PC-9 (cell line): ENCODE measurements at regions not wholly inside any gene's neighbourhood (a gene's known extent, or its start where the extent isn't known, plus 50 kb on each side); places are given as distances from the start of the nearest gene placed in this dataset.

Experiments used
- CTCF ChIP-seq: fragments of 200-600 bp; sonication (generic); conservative IDR thresholded peaks from 2 replicates; pipeline ENCODE4 v1.6.1; 2017; ENCODE audit warnings: mixed run types, antibody characterized with exemption, mild to moderate bottlenecking, moderate library complexity
- EZH2 ChIP-seq: fragments of 200-600 bp; sonication (generic); IDR thresholded peaks from 2 replicates; pipeline ENCODE4 v1.8.0; 2017; ENCODE audit warnings: antibody characterized with exemption, low read depth

DNA sequence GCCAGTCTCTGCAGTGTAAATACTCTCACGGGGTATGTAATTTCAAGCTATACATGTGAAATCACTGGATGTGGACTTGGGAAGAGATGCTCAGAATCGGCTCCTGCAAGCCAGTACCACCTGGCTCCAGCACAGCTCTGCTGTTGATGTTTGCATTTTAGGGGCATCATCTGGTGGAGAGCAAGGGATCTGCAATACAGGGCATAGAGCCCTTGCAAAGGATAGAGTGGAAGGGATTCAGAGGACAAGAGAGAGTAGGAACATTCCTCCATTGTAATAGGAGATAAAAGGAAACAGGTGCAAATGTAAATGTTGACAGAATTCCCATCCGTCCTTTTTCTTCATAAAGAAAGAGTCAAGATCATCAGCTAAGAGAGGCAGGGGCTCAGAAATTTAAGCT lies 184.1 kb downstream of the PMP22 start:
- TF ChIP-seq EZH2 (no peak), CTCF (no peak)
